SK-N-MC (cell line): ENCODE measurements at regions not wholly inside any gene's neighbourhood (a gene's known extent, or its start where the extent isn't known, plus 50 kb on each side); places are given as distances from the start of the nearest gene placed in this dataset.

Experiments used
- EZH2 ChIP-seq: fragments of 200-600 bp; sonication (generic); IDR thresholded peaks from one replicate; pipeline ENCODE4 v1.6.1; 2017; ENCODE audit warnings: antibody characterized with exemption
- FOXP2 ChIP-seq: optimal IDR thresholded peaks from 2 replicates; pipeline ENCODE3; 2011; ENCODE audit warnings: mild to moderate bottlenecking, moderate library complexity; ENCODE audit not compliant: insufficient read depth; ENCODE audit errors: extremely low read length, control extremely low read depth
- POLR2AphosphoS5 ChIP-seq: IDR thresholded peaks from 2 replicates; pipeline ENCODE4 v1.6.1; 2012; ENCODE audit warnings: mild to moderate bottlenecking, low read depth, low read length, borderline replicate concordance

GRCh38 chr4:89541998-89542397 is 234.4 kb upstream of the GPRIN3 start:
- TF ChIP-seq EZH2 (no peak), POLR2AphosphoS5 (no peak), FOXP2 (no peak)
